HG02852 (cell line): ENCODE measurements at regions not wholly inside any gene's neighbourhood (a gene's known extent, or its start where the extent isn't known, plus 50 kb on each side); places are given as distances from the start of the nearest gene placed in this dataset.

Experiments used
- ATAC-seq: cut with Tn5 transposase; IDR thresholded peaks from one replicate; pipeline ENCODE4 v1.9.1; 2021; ENCODE audit warnings: mild to moderate bottlenecking, moderate library complexity; ENCODE audit not compliant: unreplicated experiment

- no peak for ATAC-seq
Observed at GRCh38 chr6:142500250-142500786, 198.5 kb downstream of the ADGRG6 start.

GRCh38 chr6:142501795-142502194, 200.0 kb downstream of the ADGRG6 start:
- ATAC-seq, result no peak

- no peak for ATAC-seq
Observed at GRCh38 chr6:142507065-142507464, 205.3 kb downstream of the ADGRG6 start.

GRCh38 chr6:142510211-142510610, 208.4 kb downstream of the ADGRG6 start:
- ATAC-seq, result no peak

GRCh38 chr6:142518126-142518525, 216.3 kb downstream of the ADGRG6 start:
- no peak for ATAC-seq

- no peak for ATAC-seq
Observed at GRCh38 chr6:142518761-142519160, 217.0 kb downstream of the ADGRG6 start.

GRCh38 chr6:142521791-142522190, 220.0 kb downstream of the ADGRG6 start:
- ATAC-seq, result no peak

- no peak for ATAC-seq
Observed at GRCh38 chr6:142523515-142524375, 221.9 kb downstream of the ADGRG6 start.

GRCh38 chr6:142530566-142530965, 228.8 kb downstream of the ADGRG6 start:
- ATAC-seq, result no peak

GRCh38 chr6:142531727-142532126, 229.9 kb downstream of the ADGRG6 start:
- ATAC-seq, result no peak

- no peak for ATAC-seq
Observed at GRCh38 chr6:142534076-142534475, 232.3 kb downstream of the ADGRG6 start.

GRCh38 chr6:142534484-142534883, 232.7 kb downstream of the ADGRG6 start:
- no peak for ATAC-seq

GRCh38 chr6:142537612-142538478, 236.0 kb downstream of the ADGRG6 start:
- ATAC-seq, result no peak

- ATAC-seq, result no peak
Observed at GRCh38 chr6:142542704-142543233, 241.0 kb downstream of the ADGRG6 start.

GRCh38 chr6:142543606-142544005, 241.8 kb downstream of the ADGRG6 start:
- ATAC-seq, result no peak

GRCh38 chr6:142544199-142544838, 242.5 kb downstream of the ADGRG6 start:
- no peak for ATAC-seq

GRCh38 chr6:142545147-142545546, 243.3 kb downstream of the ADGRG6 start:
- ATAC-seq, result no peak

- no peak for ATAC-seq
Observed at GRCh38 chr6:142548566-142548965, 246.8 kb downstream of the ADGRG6 start.

GRCh38 chr6:142550310-142551063, 248.7 kb downstream of the ADGRG6 start:
- ATAC-seq, result no peak

- ATAC-seq, result no peak
Observed at GRCh38 chr6:142551274-142551811, 249.5 kb downstream of the ADGRG6 start.
